H9 (cell line): ENCODE measurements at regions not wholly inside any gene's neighbourhood (a gene's known extent, or its start where the extent isn't known, plus 50 kb on each side); places are given as distances from the start of the nearest gene placed in this dataset.
A peak's percentile ranks its signal among the peaks of the same experiment; 100 is the strongest.

ENCODE experiments used
- DNase-seq: peaks from one replicate; pipeline ENCODE4 v3.0.0-alpha.2; 2017
- H2AFZ ChIP-seq: one replicate; pipeline ENCODE4 v1.6.1; 2013; ENCODE audit warnings: mild to moderate bottlenecking, low read length, control low read depth, moderate library complexity
- H2AK5ac ChIP-seq: 2 replicates; pipeline ENCODE4 v1.6.1; 2013; ENCODE audit warnings: low read length, control low read depth, mixed read lengths; ENCODE audit not compliant: insufficient read length
- H2BK120ac ChIP-seq: one replicate; pipeline ENCODE4 v1.6.1; 2013; ENCODE audit warnings: low read depth, mild to moderate bottlenecking, low read length, control low read depth, inconsistent platforms; ENCODE audit not compliant: poor library complexity, severe bottlenecking
- H2BK12ac ChIP-seq: 2 replicates; pipeline ENCODE4 v1.6.1; 2013; ENCODE audit warnings: low read length, control low read depth, mixed read lengths, low read depth; ENCODE audit not compliant: insufficient read length
- H2BK15ac ChIP-seq: 2 replicates; pipeline ENCODE4 v1.6.1; 2013; ENCODE audit warnings: low read depth, low read length, control low read depth
- H2BK20ac ChIP-seq: one replicate; pipeline ENCODE4 v1.6.1; 2013; ENCODE audit warnings: low read depth, mild to moderate bottlenecking, low read length, control low read depth, inconsistent platforms; ENCODE audit not compliant: poor library complexity, severe bottlenecking
- H2BK5ac ChIP-seq: 2 replicates; pipeline ENCODE4 v1.6.1; 2013; ENCODE audit warnings: low read length, control low read depth, mixed read lengths; ENCODE audit not compliant: insufficient read length
- H3K14ac ChIP-seq: 2 replicates; pipeline ENCODE4 v1.6.1; 2013; ENCODE audit warnings: low read length, control low read depth; ENCODE audit not compliant: insufficient read depth
- H3K18ac ChIP-seq: 2 replicates; pipeline ENCODE4 v1.6.1; 2013; ENCODE audit warnings: low read depth, mild to moderate bottlenecking, mixed read lengths, low read length, control low read depth; ENCODE audit not compliant: insufficient read length
- H3K23ac ChIP-seq: 2 replicates; pipeline ENCODE4 v1.6.1; 2013; ENCODE audit warnings: low read length, control low read depth, mixed read lengths, low read depth; ENCODE audit not compliant: insufficient read length
- H3K23me2 ChIP-seq: 2 replicates; pipeline ENCODE4 v1.6.1; 2013; ENCODE audit warnings: low read depth, mild to moderate bottlenecking, mixed read lengths, low read length, control low read depth; ENCODE audit not compliant: insufficient read length, poor library complexity, severe bottlenecking
- H3K27ac ChIP-seq: 2 replicates; pipeline ENCODE4 v1.5.1; 2013; ENCODE audit warnings: low read length, control low read depth, mixed read lengths, low read depth; ENCODE audit not compliant: insufficient read length
- H3K27me3 ChIP-seq: 2 replicates; pipeline ENCODE4 v1.6.1; 2013; ENCODE audit warnings: low read length, control low read depth, inconsistent platforms; ENCODE audit not compliant: insufficient read depth
- H3K4ac ChIP-seq: 2 replicates; pipeline ENCODE4 v1.6.1; 2013; ENCODE audit warnings: low read depth, mild to moderate bottlenecking, control low read depth, inconsistent platforms, low read length, moderate library complexity
- H3K4me1 ChIP-seq: 2 replicates; pipeline ENCODE4 v1.6.1; 2013; ENCODE audit warnings: low read length, control low read depth, inconsistent platforms; ENCODE audit not compliant: insufficient read depth
- H3K4me2 ChIP-seq: 2 replicates; pipeline ENCODE4 v1.6.1; 2013; ENCODE audit warnings: low read length, control low read depth, mixed read lengths; ENCODE audit not compliant: insufficient read length, insufficient read depth
- H3K56ac ChIP-seq: 2 replicates; pipeline ENCODE4 v1.6.1; 2013; ENCODE audit warnings: low read depth, mild to moderate bottlenecking, mixed read lengths, low read length, control low read depth; ENCODE audit not compliant: insufficient read length
- H3K79me1 ChIP-seq: 2 replicates; pipeline ENCODE4 v1.6.1; 2013; ENCODE audit warnings: low read depth, mild to moderate bottlenecking, moderate library complexity, low read length, control low read depth, inconsistent platforms; ENCODE audit not compliant: insufficient read depth, poor library complexity, severe bottlenecking
- H3K79me2 ChIP-seq: 2 replicates; pipeline ENCODE4 v1.6.1; 2013; ENCODE audit warnings: low read length, control low read depth, inconsistent platforms; ENCODE audit not compliant: insufficient read depth
- H3K9ac ChIP-seq: 2 replicates; pipeline ENCODE4 v1.6.1; 2013; ENCODE audit warnings: low read length, control low read depth, mixed read lengths; ENCODE audit not compliant: insufficient read length; ENCODE audit errors: extremely low read depth
- H3K9me3 ChIP-seq: one replicate; pipeline ENCODE4 v1.6.1; 2013; ENCODE audit warnings: low read depth, low read length, inconsistent platforms; ENCODE audit not compliant: control insufficient read depth
- H3T11ph ChIP-seq: one replicate; pipeline ENCODE4 v1.6.1; 2013; ENCODE audit warnings: mild to moderate bottlenecking, low read length, control low read depth, inconsistent platforms
- H4K20me1 ChIP-seq: one replicate; pipeline ENCODE4 v1.6.1; 2013; ENCODE audit not compliant: control insufficient read depth, insufficient read length, insufficient read depth
- H4K5ac ChIP-seq: 2 replicates; pipeline ENCODE4 v1.6.1; 2013; ENCODE audit warnings: low read depth, mild to moderate bottlenecking, mixed read lengths, low read length, control low read depth; ENCODE audit not compliant: insufficient read length
- H4K8ac ChIP-seq: replicated peaks from 2 replicates; pipeline ENCODE4 v1.6.1; 2013; ENCODE audit warnings: low read length, control low read depth, mixed read lengths, low read depth; ENCODE audit not compliant: insufficient read length
- H4K91ac ChIP-seq: 2 replicates; pipeline ENCODE4 v1.6.1; 2013; ENCODE audit warnings: low read depth, mild to moderate bottlenecking, moderate library complexity, mixed read lengths, low read length, control low read depth; ENCODE audit not compliant: insufficient read length
- H3K27ac Mint-ChIP-seq, 3 experiments: 2 replicates in 2 of 3; 3 replicates in 1 of 3; pipeline ENCODE4 v1.8.0; 2020 to 2021; ENCODE audit warnings: mixed read lengths in 3 of 3, mild to moderate bottlenecking in 1 of 3, moderate library complexity in 1 of 3
- H3K27me3 Mint-ChIP-seq: 2 replicates; pipeline ENCODE4 v1.8.0; 2021; ENCODE audit warnings: low read depth, mild to moderate bottlenecking, moderate library complexity, mixed read lengths
- H3K36me3 Mint-ChIP-seq, 3 experiments: 2 replicates in 2 of 3; 3 replicates in 1 of 3; pipeline ENCODE4 v1.8.0; 2020 to 2021; ENCODE audit warnings: low read depth in 3 of 3, mixed read lengths in 3 of 3; ENCODE audit not compliant: insufficient read depth in 1 of 3
- H3K4me1 Mint-ChIP-seq, 2 experiments: 2 replicates each; pipeline ENCODE4 v1.8.0; 2020; ENCODE audit warnings: mixed read lengths in 2 of 2
- H3K4me3 Mint-ChIP-seq, 2 experiments: 2 replicates in 1 of 2; 3 replicates in 1 of 2; pipeline ENCODE4 v1.8.0; 2020 to 2021; ENCODE audit warnings: mild to moderate bottlenecking in 2 of 2, mixed read lengths in 2 of 2, moderate library complexity in 1 of 2
- H3K9me3 Mint-ChIP-seq, 2 experiments: 2 replicates in 1 of 2; 3 replicates in 1 of 2; pipeline ENCODE4 v1.8.0; 2020; ENCODE audit warnings: mild to moderate bottlenecking in 2 of 2, mixed read lengths in 2 of 2, moderate library complexity in 1 of 2
- CTCF ChIP-seq: fragments of 200-600 bp; sonication (generic); conservative IDR thresholded peaks from 3 replicates; pipeline ENCODE4 v1.8.0; 2021; ENCODE audit warnings: antibody characterized with exemption, mild to moderate bottlenecking
- WGBS: extraction: QIAGEN DNeasy Blood & Tissue Kit; methylation state at CpG from one replicate; pipeline ENCODE4 v1.1.7; 2013; ENCODE audit warnings: missing lambda C conversion rate, low lambda C conversion rate, mixed read lengths; ENCODE audit not compliant: insufficient read length; ENCODE audit errors: extremely low coverage; 5-methylcytosine and 5-hydroxymethylcytosine counted together

DNA sequence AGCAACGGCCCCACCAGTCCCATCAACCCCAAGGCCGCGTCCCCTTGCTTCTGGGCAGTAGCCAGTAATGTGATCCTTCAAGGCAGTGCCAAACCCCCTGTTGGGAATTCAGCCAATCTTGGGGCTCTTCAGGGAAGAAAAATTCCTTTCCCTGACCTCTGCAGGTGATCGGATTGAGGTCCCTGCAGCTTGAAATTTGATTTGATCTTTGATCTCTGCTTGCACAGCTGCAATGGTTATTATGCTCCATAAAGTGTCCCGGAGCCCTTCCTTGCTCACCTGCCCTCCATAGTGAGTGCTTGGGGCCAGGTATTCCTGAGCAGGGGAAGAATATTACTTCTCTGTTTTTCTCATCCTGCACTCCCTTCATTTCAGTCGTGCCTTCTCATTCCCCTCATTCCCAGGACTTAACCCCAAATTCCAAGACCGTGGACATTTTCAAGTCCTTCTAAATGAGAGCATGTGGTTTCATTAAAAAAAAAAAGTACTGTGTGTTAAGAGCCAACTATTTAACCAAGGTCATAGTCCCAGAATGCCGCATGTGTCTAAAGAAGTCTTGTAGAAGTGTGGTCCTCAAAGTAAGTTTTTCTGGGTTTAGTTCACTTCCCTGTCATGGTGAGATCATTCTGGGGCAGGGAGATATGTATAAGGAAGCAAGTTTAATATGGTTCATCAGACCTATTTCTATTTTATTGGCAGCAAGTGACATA, 56.3 kb downstream of the SOX9 start:
- TF ChIP-seq CTCF, result no peak
- no peak overlapping the region for H3T11ph ChIP-seq
- peaks cover 0 to 1% (median 0%) of the 10 kb centered on the region in 3 experiments; a peak in 2 of 7 replicates for H3K36me3 Mint-ChIP-seq
- H3K14ac ChIP-seq, result no peak overlapping the region
- no peaks in the 10 kb centered on the region; the same call in 1 of the 2 replicates for H3K27me3 Mint-ChIP-seq
- peak overlapping the region in 1 of 3 experiments; percentile 28; a peak in 2 of 7 replicates for H3K27ac Mint-ChIP-seq
- H4K91ac ChIP-seq, result no peak overlapping the region
- no peak overlapping the region for H3K18ac ChIP-seq
- H2BK15ac ChIP-seq, result no peak overlapping the region
- H3K4me1 ChIP-seq, result peaks cover 7% of the 10 kb centered on the region; the same call in 1 of the 2 replicates
- H4K8ac ChIP-seq, result no peak overlapping the region
- H3K79me1 ChIP-seq, result no peaks in the 10 kb centered on the region
- H3K23ac ChIP-seq, result no peak overlapping the region
- H2BK120ac ChIP-seq, result no peak overlapping the region
- no peak overlapping the region for H3K4ac ChIP-seq
- peak overlapping the region in 1 of 2 experiments; percentile 55; a peak in 1 of 5 replicates for H3K4me3 Mint-ChIP-seq
- H2BK12ac ChIP-seq, result no peak overlapping the region
- no peak overlapping the region for H2AK5ac ChIP-seq
- H3K56ac ChIP-seq, result no peak overlapping the region
- H4K5ac ChIP-seq, result no peak overlapping the region
- peaks cover 3% of the 10 kb centered on the region for H3K23me2 ChIP-seq
- H3K79me2 ChIP-seq, result no peaks in the 10 kb centered on the region
- no peak for DNase-seq
- no peak overlapping the region for H2BK5ac ChIP-seq
- no peak overlapping the region for H2AFZ ChIP-seq
- WGBS, result no CpG with 5 or more reads among the region's 8 CpGs
- peaks cover 33 to 43% of the 10 kb centered on the region in 2 experiments for H3K4me1 Mint-ChIP-seq
- H3K9ac ChIP-seq, result no peak overlapping the region
- H4K20me1 ChIP-seq, result no peaks in the 10 kb centered on the region
- no peaks in the 10 kb centered on the region for H3K9me3 ChIP-seq
- no peak overlapping the region for H3K27ac ChIP-seq
- H3K9me3 Mint-ChIP-seq, result no peaks in the 10 kb centered on the region
- H3K4me2 ChIP-seq, result no peak overlapping the region
- no peaks in the 10 kb centered on the region for H3K27me3 ChIP-seq
- no peak overlapping the region for H2BK20ac ChIP-seq
